ENCODE measurements at regions not wholly inside any gene's neighbourhood (a gene's known extent, or its start where the extent isn't known, plus 50 kb on each side); places are given as distances from the start of the nearest gene placed in this dataset.
"Not testable (repeated sequence)": the region's sequence is repeated elsewhere in the genome, so short reads cannot be mapped to it uniquely, and the experiment has no call there.

DNA sequence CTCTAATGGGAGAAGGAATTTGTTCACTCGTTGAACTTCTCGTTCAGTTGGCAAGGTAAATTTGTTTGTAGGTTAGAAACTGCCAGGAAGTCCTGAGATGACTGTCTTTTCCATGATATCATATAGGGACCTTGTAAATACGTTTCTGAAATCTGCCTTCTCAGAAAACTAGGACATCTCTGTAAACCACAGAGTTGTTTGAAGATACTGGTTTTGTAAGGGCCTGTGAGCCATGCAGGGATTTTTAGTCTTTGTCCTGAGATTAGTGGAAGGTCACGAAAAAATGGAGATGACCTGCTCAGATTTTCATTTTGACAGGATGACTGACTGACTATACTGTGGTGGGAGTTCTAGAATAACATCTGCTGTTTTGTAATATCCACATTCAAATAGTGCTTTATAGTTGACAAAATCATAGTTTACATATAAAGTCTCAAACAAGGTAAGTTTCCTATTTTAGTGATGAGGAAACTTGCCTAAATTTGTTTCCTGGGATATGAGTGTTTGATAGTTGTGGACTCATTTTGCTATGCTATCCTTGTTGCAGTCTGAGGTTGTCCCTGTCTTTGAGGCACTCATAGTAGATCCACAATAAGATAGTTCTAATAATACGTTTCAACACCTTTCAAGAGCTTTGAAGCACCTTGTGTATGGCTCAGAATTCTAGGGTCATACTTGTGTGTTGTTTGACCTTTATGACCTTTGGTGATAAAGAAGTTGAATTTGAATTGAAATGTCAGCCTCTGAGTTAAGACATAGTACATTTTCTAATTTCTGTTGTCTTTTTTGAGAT, 107.3 kb upstream of the PLGLB1 start:
- H3K27ac Mint-ChIP-seq (ENCODE audit: unreplicated experiment); BruUV-seq (replicated peaks); H3K4me1 Mint-ChIP-seq (ENCODE audit: low read depth, unreplicated experiment); H3K9me3 Mint-ChIP-seq (ENCODE audit: low read depth, unreplicated experiment); DNase-seq; H3K36me3 Mint-ChIP-seq (ENCODE audit: insufficient read depth, unreplicated experiment); CTCF ChIA-PET; H3K27me3 Mint-ChIP-seq (ENCODE audit: unreplicated experiment); intact Hi-C loops (cut with micrococcal nuclease; ENCODE audit: unreplicated experiment); H3K4me3 Mint-ChIP-seq (ENCODE audit: low read depth, unreplicated experiment): not testable (repeated sequence)

DNA sequence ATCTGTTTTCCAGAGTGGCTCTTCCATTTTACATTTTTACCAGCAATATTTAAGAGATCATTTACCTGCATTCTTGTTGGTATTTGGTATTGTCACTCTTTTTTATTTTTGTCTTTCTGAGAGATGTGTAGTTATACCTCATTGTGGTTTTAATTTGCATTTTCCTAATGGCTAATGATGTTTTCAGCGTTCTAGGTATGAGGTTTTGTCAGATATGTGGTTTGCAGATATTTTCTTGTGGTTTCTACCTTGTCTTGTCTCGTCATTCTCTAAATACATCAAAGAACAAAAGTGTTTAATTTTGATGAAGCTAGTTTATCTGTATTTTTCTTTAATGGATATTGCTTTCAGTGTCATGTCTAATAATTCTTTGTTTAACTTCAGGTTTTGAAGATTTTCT, 110.9 kb upstream of the PLGLB1 start:
- BruUV-seq (replicated peaks); H3K4me3 Mint-ChIP-seq (ENCODE audit: low read depth, unreplicated experiment); H3K36me3 Mint-ChIP-seq (ENCODE audit: insufficient read depth, unreplicated experiment); H3K27me3 Mint-ChIP-seq (ENCODE audit: unreplicated experiment); CTCF ChIA-PET; DNase-seq; H3K9me3 Mint-ChIP-seq (ENCODE audit: low read depth, unreplicated experiment); H3K4me1 Mint-ChIP-seq (ENCODE audit: low read depth, unreplicated experiment); H3K27ac Mint-ChIP-seq (ENCODE audit: unreplicated experiment); intact Hi-C loops (cut with micrococcal nuclease; ENCODE audit: unreplicated experiment): not testable (repeated sequence)

DNA sequence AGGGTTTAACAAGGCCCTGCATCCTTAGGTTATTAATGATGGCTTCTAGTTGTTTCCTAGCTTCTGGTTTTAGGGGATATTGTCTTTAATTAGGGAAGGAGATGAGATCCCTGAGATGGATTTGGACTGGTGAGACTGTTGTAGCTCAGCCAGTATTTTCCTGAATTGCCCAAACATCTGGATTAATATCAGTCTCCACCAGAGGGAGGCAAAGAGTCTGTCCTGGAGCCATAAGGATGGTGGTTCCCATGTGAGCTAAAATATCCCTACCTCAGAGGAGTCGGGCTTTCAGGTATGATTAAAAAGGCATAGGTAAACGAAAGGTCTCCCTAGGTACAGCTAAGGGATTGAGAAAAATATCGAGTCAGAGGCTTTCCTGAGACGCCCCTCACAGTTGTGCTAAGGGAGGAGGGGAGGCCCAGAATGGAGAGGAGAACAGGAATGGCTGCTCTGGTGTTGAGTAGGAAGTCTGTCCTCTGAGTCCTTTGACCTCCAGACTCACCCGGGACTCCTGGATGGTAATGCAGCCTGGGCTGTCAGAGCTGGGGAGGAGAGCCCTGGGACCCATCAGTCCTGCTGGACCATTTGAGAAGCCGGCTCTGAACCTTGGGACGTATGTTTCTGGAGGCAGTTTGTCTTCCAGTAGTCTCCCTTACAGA, 130.3 kb upstream of the PLGLB1 start:
- H3K27me3 Mint-ChIP-seq (ENCODE audit: unreplicated experiment); H3K27ac Mint-ChIP-seq (ENCODE audit: unreplicated experiment); intact Hi-C loops (cut with micrococcal nuclease; ENCODE audit: unreplicated experiment); DNase-seq; BruUV-seq (replicated peaks); H3K9me3 Mint-ChIP-seq (ENCODE audit: low read depth, unreplicated experiment); CTCF ChIA-PET; H3K36me3 Mint-ChIP-seq (ENCODE audit: insufficient read depth, unreplicated experiment); H3K4me1 Mint-ChIP-seq (ENCODE audit: low read depth, unreplicated experiment); H3K4me3 Mint-ChIP-seq (ENCODE audit: low read depth, unreplicated experiment): not testable (repeated sequence)

DNA sequence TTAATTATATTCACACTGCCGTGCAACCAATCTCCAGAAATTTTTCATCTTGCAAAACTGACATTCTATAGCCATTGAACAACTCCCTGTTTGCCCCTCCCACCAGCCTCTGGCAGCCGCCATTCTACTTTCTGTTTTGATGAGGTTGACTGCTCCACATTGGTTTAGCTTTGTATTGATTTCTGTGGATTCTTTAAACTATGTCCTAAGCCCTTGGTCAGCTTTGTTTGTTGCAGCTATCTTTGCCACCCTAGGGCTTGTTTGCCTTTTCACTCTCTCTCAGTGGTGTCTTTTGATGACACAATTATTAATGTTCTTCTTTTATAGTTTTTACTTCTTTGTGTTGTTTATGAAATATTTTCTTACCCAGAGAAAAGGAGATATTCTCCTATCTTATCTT, 152.8 kb upstream of the PLGLB1 start:
- BruUV-seq (replicated peaks); H3K9me3 Mint-ChIP-seq (ENCODE audit: low read depth, unreplicated experiment); H3K4me3 Mint-ChIP-seq (ENCODE audit: low read depth, unreplicated experiment); intact Hi-C loops (cut with micrococcal nuclease; ENCODE audit: unreplicated experiment); DNase-seq; H3K27ac Mint-ChIP-seq (ENCODE audit: unreplicated experiment); H3K36me3 Mint-ChIP-seq (ENCODE audit: insufficient read depth, unreplicated experiment); CTCF ChIA-PET; H3K27me3 Mint-ChIP-seq (ENCODE audit: unreplicated experiment); H3K4me1 Mint-ChIP-seq (ENCODE audit: low read depth, unreplicated experiment): not testable (repeated sequence)

DNA sequence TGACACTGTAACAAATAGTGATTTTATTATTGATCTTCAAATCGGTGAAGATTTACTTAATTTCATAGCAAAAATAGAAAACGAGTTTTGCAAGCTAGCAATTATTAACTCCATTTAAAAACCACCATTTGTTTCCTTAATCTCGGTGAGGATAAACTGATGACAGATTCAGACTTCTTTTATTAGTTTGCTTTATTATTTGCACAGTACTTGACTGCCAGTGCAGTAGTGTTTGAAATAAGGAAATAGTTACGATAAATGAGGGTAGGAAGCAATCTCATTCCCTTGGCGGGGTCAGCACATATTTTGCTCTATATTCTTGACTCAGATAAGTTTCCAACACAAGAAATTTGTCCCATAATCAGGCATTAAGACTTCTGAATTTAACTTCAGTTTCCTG, 161.7 kb upstream of the PLGLB1 start:
- intact Hi-C loops (cut with micrococcal nuclease; ENCODE audit: unreplicated experiment); H3K27me3 Mint-ChIP-seq (ENCODE audit: unreplicated experiment); H3K4me3 Mint-ChIP-seq (ENCODE audit: low read depth, unreplicated experiment); H3K27ac Mint-ChIP-seq (ENCODE audit: unreplicated experiment); H3K9me3 Mint-ChIP-seq (ENCODE audit: low read depth, unreplicated experiment); BruUV-seq (replicated peaks); CTCF ChIA-PET; DNase-seq; H3K36me3 Mint-ChIP-seq (ENCODE audit: insufficient read depth, unreplicated experiment); H3K4me1 Mint-ChIP-seq (ENCODE audit: low read depth, unreplicated experiment): not testable (repeated sequence)

DNA sequence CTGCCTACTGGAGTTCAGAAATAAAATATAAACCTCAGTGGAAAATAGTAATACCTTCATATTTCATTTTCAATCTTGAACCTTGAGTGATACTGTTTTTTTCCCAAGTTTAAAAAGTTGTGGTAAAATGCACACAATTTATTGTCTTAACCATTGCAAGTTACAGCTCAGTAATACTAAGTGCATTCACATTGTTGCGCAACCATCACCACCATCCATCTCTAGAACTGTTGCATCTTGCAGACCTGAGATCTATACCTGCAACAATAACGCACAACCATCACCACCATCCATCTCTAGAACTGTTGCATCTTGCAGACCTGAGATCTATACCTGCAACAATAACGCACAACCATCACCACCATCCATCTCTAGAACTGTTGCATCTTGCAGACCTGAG, 162.6 kb upstream of the PLGLB1 start:
- H3K4me1 Mint-ChIP-seq (ENCODE audit: low read depth, unreplicated experiment); H3K27ac Mint-ChIP-seq (ENCODE audit: unreplicated experiment); intact Hi-C loops (cut with micrococcal nuclease; ENCODE audit: unreplicated experiment); H3K27me3 Mint-ChIP-seq (ENCODE audit: unreplicated experiment); H3K9me3 Mint-ChIP-seq (ENCODE audit: low read depth, unreplicated experiment); DNase-seq; H3K4me3 Mint-ChIP-seq (ENCODE audit: low read depth, unreplicated experiment); CTCF ChIA-PET; H3K36me3 Mint-ChIP-seq (ENCODE audit: insufficient read depth, unreplicated experiment); BruUV-seq (replicated peaks): not testable (repeated sequence)

DNA sequence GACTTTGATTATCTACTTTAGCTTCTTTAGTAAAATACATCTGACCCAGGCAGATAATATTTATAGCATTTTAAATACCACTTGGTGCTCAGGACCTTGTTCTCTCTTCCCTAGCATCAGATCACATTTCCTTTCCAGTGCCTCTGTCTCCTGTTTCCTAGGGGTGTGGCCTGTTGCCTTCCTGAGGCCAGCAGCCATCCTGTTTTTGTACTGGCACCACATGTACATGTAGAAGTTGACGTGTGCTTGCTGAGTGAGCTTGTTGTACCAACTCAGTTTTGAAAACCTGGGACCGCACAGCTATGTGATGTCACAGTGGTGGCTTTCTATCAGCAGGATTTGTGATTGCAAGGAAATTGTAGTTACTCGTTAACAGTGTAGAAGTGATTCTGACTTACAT, 167.6 kb upstream of the PLGLB1 start:
- intact Hi-C loops (cut with micrococcal nuclease; ENCODE audit: unreplicated experiment); CTCF ChIA-PET; H3K36me3 Mint-ChIP-seq (ENCODE audit: insufficient read depth, unreplicated experiment): not testable (repeated sequence)

DNA sequence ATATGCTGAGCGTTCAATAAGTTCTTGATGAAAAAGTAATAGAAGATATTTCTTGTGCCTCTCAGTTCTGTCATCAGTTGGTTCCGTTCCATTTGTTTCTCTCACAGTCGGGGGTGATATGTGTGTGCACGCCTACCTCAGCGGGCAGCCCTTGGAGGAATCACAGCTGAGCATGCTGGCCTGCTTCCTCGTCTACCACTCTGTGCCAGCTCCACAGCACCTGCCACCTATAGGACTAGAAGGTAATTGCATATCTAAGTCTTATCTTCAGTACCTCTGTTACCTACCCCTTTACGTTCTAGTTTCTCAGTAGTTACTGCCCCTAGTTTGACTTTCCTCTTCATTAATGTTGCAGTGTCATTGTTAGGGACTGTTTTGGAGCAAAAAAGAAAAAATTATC, 171.7 kb upstream of the PLGLB1 start:
- H3K4me1 Mint-ChIP-seq (ENCODE audit: low read depth, unreplicated experiment); H3K4me3 Mint-ChIP-seq (ENCODE audit: low read depth, unreplicated experiment); H3K27ac Mint-ChIP-seq (ENCODE audit: unreplicated experiment); H3K27me3 Mint-ChIP-seq (ENCODE audit: unreplicated experiment); CTCF ChIA-PET; H3K9me3 Mint-ChIP-seq (ENCODE audit: low read depth, unreplicated experiment); intact Hi-C loops (cut with micrococcal nuclease; ENCODE audit: unreplicated experiment); DNase-seq; BruUV-seq (replicated peaks); H3K36me3 Mint-ChIP-seq (ENCODE audit: insufficient read depth, unreplicated experiment): not testable (repeated sequence)

More for the DNA sequence above, 167.6 kb upstream of the PLGLB1 start:
- H3K4me3 Mint-ChIP-seq (ENCODE audit: low read depth, unreplicated experiment); H3K4me1 Mint-ChIP-seq (ENCODE audit: low read depth, unreplicated experiment); H3K27me3 Mint-ChIP-seq (ENCODE audit: unreplicated experiment); DNase-seq; H3K9me3 Mint-ChIP-seq (ENCODE audit: low read depth, unreplicated experiment); BruUV-seq (replicated peaks); H3K27ac Mint-ChIP-seq (ENCODE audit: unreplicated experiment): not testable (repeated sequence)

DNA sequence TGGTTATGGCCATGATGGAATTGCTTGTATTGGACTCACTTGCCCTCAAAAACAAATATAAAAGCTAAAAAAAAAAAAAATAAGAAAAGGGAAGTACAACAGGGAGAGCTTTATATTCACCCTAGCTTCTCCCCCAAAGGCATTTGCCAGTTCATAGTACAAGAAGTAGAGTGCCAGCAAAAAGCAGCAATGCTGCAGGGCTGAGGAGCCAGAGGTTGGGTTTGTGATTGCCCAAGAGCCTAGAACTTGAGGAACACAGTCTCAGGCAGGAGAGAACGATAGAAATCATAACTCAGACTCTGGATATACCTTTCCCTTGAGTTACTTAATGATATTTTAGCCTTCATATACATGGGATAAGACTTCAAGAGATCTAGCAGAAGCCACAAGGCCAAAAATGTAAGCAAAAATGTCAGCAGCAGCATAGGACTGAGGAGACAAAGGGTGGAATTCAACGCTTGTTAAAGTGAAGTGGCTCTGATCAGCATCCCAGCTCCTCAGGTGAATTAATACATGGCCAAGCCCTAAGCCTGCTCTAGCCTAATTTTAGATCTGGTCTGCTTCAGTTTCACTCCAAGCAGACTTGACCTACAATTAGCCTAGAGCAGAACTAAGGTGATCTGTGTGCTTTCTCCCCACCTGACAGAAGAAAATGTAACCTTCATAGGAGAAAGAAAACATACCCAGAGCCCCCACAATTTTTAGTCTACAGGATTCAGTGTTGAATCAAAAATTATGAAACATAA, 172.8 kb upstream of the PLGLB1 start:
- H3K36me3 Mint-ChIP-seq (ENCODE audit: insufficient read depth, unreplicated experiment); H3K4me1 Mint-ChIP-seq (ENCODE audit: low read depth, unreplicated experiment); H3K27me3 Mint-ChIP-seq (ENCODE audit: unreplicated experiment); DNase-seq; H3K4me3 Mint-ChIP-seq (ENCODE audit: low read depth, unreplicated experiment); CTCF ChIA-PET; BruUV-seq (replicated peaks); intact Hi-C loops (cut with micrococcal nuclease; ENCODE audit: unreplicated experiment); H3K27ac Mint-ChIP-seq (ENCODE audit: unreplicated experiment); H3K9me3 Mint-ChIP-seq (ENCODE audit: low read depth, unreplicated experiment): not testable (repeated sequence)

All from Calu3 (cell line).